NT2/D1 (cell line): ENCODE measurements at regions not wholly inside any gene's neighbourhood (a gene's known extent, or its start where the extent isn't known, plus 50 kb on each side); places are given as distances from the start of the nearest gene placed in this dataset.

Experiments
- YY1 ChIP-seq: IDR thresholded peaks from 2 replicates; pipeline ENCODE4 v1.6.1; 2011; ENCODE audit not compliant: insufficient read length, insufficient read depth
- ZNF274 ChIP-seq: IDR thresholded peaks from 2 replicates; pipeline ENCODE4 v1.6.1; 2011; ENCODE audit warnings: mild to moderate bottlenecking, low read depth, low read length

- no peak for TF ChIP-seq YY1
- no peak for TF ChIP-seq ZNF274
Observed at GRCh38 chr14:85466678-85467077, 63.3 kb upstream of the FLRT2 start.
